Prostate gland (tissue), 2 donors: ENCODE measurements at regions not wholly inside any gene's neighbourhood (a gene's known extent, or its start where the extent isn't known, plus 50 kb on each side); places are given as distances from the start of the nearest gene placed in this dataset.
"Not testable (repeated sequence)": the region's sequence is repeated elsewhere in the genome, so short reads cannot be mapped to it uniquely, and the experiment has no call there.

Experiments
- DNase-seq: peaks from one replicate; pipeline ENCODE4 v3.0.0-alpha.2; 2019; ENCODE audit warnings: low spot score
- H3K27ac ChIP-seq, 2 donors: fragments of 200-600 bp; sonication (generic); 2 replicates each; pipeline ENCODE4 v1.5.1; 2017 to 2019
- H3K27me3 ChIP-seq: fragments of 200-600 bp; sonication (generic); replicated peaks from 2 replicates; pipeline ENCODE4 v1.5.1; 2019; ENCODE audit not compliant: insufficient read depth
- H3K36me3 ChIP-seq, 2 donors: fragments of 200-600 bp; sonication (generic); 1 replicate in 1 of 2; 2 replicates in 1 of 2; pipeline versions ENCODE4 v1.5.1 to v1.8.1; 2017 to 2019
- H3K4me1 ChIP-seq: fragments of 200-600 bp; sonication (generic); replicated peaks from 2 replicates; pipeline ENCODE4 v1.5.1; 2019
- H3K4me3 ChIP-seq, 2 donors: fragments of 200-600 bp; sonication (generic); 2 replicates each; pipeline ENCODE4 v1.5.1; 2017 to 2019
- H3K9me3 ChIP-seq: fragments of 200-600 bp; sonication (generic); 2 replicates; pipeline ENCODE4 v1.5.1; 2017
- POLR2A ChIP-seq: fragments of 450-650 bp; IDR thresholded peaks from one replicate; pipeline ENCODE4 v1.6.1; 2016; ENCODE audit warnings: antibody characterized with exemption, mild to moderate bottlenecking
- POLR2AphosphoS5 ChIP-seq: sonication (generic); formaldehyde crosslinking; IDR thresholded peaks from one replicate; pipeline ENCODE4 v1.6.1; 2017; ENCODE audit warnings: antibody characterized with exemption
- WGBS: methylation state at CpG from one replicate; pipeline ENCODE4 v1.1.5; 2018; 5-methylcytosine and 5-hydroxymethylcytosine counted together
- intact Hi-C: fragments of 100-400 bp; cut with DNase I; formaldehyde crosslinking; loops from one replicate; pipeline ENCODE4 v1.14.2; 2022
- TF ChIP-seq, protein P1 (sequence below), 4 experiments: fragments of 200-600 bp in 2 of 4; fragments of 450-650 bp in 2 of 4; sonication (generic) in 2 of 4; IDR thresholded peaks; 1 replicate in 3 of 4; 2 replicates in 1 of 4; pipeline ENCODE4 v1.5.1; 2016 to 2019; ENCODE audit warnings: antibody characterized with exemption in 4 of 4, mild to moderate bottlenecking in 2 of 4, moderate library complexity in 2 of 4

- Histone ChIP-seq H3K9me3 (no peaks in the 10 kb centered on the region), H3K36me3 (no peaks in the 10 kb centered on the region), H3K4me1 (no peaks in the 10 kb centered on the region), H3K4me3 (no peak overlapping the region), H3K27ac (no peak overlapping the region), H3K27me3 (no peaks in the 10 kb centered on the region)
- TF ChIP-seq POLR2A: no peak
- TF ChIP-seq, protein P1, sequence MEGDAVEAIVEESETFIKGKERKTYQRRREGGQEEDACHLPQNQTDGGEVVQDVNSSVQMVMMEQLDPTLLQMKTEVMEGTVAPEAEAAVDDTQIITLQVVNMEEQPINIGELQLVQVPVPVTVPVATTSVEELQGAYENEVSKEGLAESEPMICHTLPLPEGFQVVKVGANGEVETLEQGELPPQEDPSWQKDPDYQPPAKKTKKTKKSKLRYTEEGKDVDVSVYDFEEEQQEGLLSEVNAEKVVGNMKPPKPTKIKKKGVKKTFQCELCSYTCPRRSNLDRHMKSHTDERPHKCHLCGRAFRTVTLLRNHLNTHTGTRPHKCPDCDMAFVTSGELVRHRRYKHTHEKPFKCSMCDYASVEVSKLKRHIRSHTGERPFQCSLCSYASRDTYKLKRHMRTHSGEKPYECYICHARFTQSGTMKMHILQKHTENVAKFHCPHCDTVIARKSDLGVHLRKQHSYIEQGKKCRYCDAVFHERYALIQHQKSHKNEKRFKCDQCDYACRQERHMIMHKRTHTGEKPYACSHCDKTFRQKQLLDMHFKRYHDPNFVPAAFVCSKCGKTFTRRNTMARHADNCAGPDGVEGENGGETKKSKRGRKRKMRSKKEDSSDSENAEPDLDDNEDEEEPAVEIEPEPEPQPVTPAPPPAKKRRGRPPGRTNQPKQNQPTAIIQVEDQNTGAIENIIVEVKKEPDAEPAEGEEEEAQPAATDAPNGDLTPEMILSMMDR (IDR thresholded peaks at IDR 0.05): no peak
- no peak for TF ChIP-seq POLR2AphosphoS5
- 51% methylated on average over 8 of the region's 8 CpGs for WGBS
- intact Hi-C loops: no loop called here
- DNase-seq: no peak
These were observed 162.6 kb downstream of the TMEM132E start for GRCh38 chr17:34741967-34742366.

DNA sequence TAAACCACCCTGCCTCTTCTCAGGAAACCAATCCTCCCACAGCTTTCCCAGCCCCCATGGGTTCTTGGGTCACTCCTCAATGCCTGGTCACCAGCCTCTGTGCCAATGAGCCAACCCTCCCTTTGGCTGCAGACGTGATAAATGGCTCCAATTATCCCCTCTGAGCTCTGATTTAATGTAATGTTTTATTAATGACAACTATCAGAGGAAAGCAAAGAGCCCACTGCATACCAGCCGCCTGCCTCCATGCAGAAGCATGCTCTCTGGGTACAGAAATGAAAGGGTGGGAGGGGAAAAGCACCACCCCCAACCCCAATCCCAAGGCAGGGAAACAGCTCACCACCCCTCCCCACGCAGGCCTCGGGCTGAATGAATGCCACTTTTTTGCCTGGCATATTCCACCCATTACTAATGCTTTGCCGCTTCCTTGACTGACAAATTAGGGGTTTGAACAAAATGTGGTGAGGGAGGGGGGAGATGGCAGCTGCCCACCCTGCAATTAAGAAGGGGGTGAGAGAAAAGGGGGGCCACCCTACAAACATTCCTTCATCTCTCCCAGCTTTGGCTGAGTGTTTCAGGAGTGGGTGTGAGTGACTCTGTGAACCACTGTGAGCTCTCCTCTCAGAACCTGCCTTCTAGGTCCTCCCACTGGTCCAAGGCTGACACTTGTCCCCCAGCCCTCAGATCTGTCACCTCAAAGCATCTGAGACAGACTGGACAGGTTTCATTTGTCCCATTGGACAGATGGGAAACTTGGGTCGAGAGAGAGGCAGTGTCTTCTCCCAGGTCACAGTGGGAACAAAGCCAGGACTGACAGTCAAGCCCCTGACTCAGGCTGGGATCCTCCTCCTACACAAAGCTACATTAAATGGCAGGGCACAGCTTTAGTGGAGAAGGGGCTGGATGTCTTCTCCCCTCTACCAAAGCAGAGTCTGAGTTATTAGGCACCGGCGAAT, 161.5 kb downstream of the TMEM132E start:
- no peaks in the 10 kb centered on the region for H3K27me3 ChIP-seq
- DNase-seq: no peak
- no peaks in the 10 kb centered on the region for H3K4me1 ChIP-seq
- no peak overlapping the region for H3K4me3 ChIP-seq
- no peak overlapping the region for H3K27ac ChIP-seq
- TF ChIP-seq, protein P1 (IDR thresholded peaks at IDR 0.05): no peak
- TF ChIP-seq POLR2A: no peak
- no peak for TF ChIP-seq POLR2AphosphoS5
- 54% methylated on average over 8 of the region's 8 CpGs for WGBS
- intact Hi-C loops: no loop called here
- H3K9me3 ChIP-seq: no peaks in the 10 kb centered on the region
- no peaks in the 10 kb centered on the region for H3K36me3 ChIP-seq

- no peaks in the 10 kb centered on the region for H3K9me3 ChIP-seq
- H3K27ac ChIP-seq: no peak overlapping the region
- TF ChIP-seq POLR2AphosphoS5 (no peak), POLR2A (no peak)
- TF ChIP-seq, protein P1 (IDR thresholded peaks at IDR 0.05): no peak
- no peaks in the 10 kb centered on the region for H3K36me3 ChIP-seq
- no peak overlapping the region for H3K4me3 ChIP-seq
- H3K27me3 ChIP-seq: no peaks in the 10 kb centered on the region
- 62% methylated on average over 5 of the region's 5 CpGs for WGBS
- no peaks in the 10 kb centered on the region for H3K4me1 ChIP-seq
- no peak for DNase-seq
- intact Hi-C loops: no loop called here
These were observed 160.0 kb downstream of the TMEM132E start for GRCh38 chr17:34739386-34739785.

DNA sequence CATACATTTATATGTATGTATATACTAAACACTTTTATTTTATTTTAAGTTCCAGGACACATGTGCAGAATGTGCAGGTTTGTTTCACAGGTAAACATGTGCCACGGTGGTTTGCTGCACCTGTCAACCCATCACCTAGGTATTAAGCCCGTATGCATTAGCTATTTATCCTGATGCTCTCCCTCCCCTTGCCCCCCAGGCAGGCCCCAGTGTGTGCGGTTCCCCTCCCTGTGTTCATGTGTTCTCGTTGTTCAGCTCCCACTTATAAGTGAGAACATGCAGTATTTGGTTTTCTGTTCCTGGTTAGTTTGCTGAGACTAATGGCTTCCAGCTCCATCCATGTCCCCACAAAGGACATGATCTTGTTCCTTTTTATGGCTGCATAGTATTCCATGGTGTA, 158.3 kb downstream of the TMEM132E start:
- H3K27me3 ChIP-seq, intact Hi-C loops, H3K27ac ChIP-seq, H3K36me3 ChIP-seq, H3K4me3 ChIP-seq, H3K9me3 ChIP-seq, H3K4me1 ChIP-seq, DNase-seq: not testable (repeated sequence)
- WGBS: 76% methylated on average over 4 of the region's 4 CpGs

DNA sequence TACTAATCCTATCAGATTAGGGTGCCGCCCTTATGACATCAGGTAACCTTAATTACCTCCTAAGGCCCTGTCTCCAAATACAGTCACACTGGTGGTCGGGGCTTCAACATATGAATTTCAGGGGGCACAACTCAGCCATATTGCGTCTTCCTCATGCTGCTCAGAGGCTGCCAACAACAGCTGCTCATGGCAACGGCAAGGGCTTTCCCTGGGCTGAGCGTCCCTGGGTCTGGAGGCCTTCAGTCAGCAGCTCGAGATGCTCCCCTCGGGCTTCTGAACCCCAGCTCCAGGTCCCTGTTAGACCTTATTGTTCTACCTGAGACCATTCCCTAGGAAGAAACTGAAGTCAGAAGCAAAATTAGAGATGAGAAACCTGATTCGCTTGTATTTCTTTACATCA, 157.2 kb downstream of the TMEM132E start:
- no peak overlapping the region for H3K27ac ChIP-seq
- no peak for DNase-seq
- no peaks in the 10 kb centered on the region for H3K36me3 ChIP-seq
- no peak overlapping the region for H3K4me3 ChIP-seq
- WGBS: 60% methylated on average over 8 of the region's 8 CpGs
- intact Hi-C loops: no loop called here
- H3K4me1 ChIP-seq: no peaks in the 10 kb centered on the region
- H3K9me3 ChIP-seq: no peaks in the 10 kb centered on the region
- TF ChIP-seq POLR2AphosphoS5 (no peak), POLR2A (no peak)
- TF ChIP-seq, protein P1 (IDR thresholded peaks at IDR 0.05): no peak
- H3K27me3 ChIP-seq: no peaks in the 10 kb centered on the region
